ENCODE measurements at regions not wholly inside any gene's neighbourhood (a gene's known extent, or its start where the extent isn't known, plus 50 kb on each side); places are given as distances from the start of the nearest gene placed in this dataset.
"Not testable (repeated sequence)": the region's sequence is repeated elsewhere in the genome, so short reads cannot be mapped to it uniquely, and the experiment has no call there.

GRCh38 chr7:42650701-42651100 lies 261.2 kb downstream of the C7orf25 start:
- H3K4me1 Mint-ChIP-seq, result no peaks in the 10 kb centered on the region
- H3K4me3 Mint-ChIP-seq, result no peak overlapping the region
- peaks cover 7% of the 10 kb centered on the region for H3K27me3 Mint-ChIP-seq
- H3K27ac Mint-ChIP-seq, result no peak overlapping the region
- DNase-seq, result no peak
- no peaks in the 10 kb centered on the region for H3K36me3 Mint-ChIP-seq
- peaks cover 8% of the 10 kb centered on the region for H3K9me3 Mint-ChIP-seq

GRCh38 chr7:42650171-42650570 lies 261.7 kb downstream of the C7orf25 start:
- H3K36me3 Mint-ChIP-seq, result no peaks in the 10 kb centered on the region
- H3K27me3 Mint-ChIP-seq, result peaks cover 7% of the 10 kb centered on the region
- H3K4me1 Mint-ChIP-seq, result no peaks in the 10 kb centered on the region
- DNase-seq, result no peak
- H3K4me3 Mint-ChIP-seq, result no peak overlapping the region
- H3K27ac Mint-ChIP-seq, result no peak overlapping the region
- peaks cover 7% of the 10 kb centered on the region for H3K9me3 Mint-ChIP-seq

- Mint-ChIP-seq H3K9me3 (no peaks in the 10 kb centered on the region), H3K36me3 (no peaks in the 10 kb centered on the region), H3K4me1 (no peaks in the 10 kb centered on the region), H3K4me3 (no peak overlapping the region), H3K27ac (no peak overlapping the region), H3K27me3 (peaks cover 5% of the 10 kb centered on the region)
- no peak for DNase-seq
Measured at GRCh38 chr7:42645906-42646305, 266.0 kb downstream of the C7orf25 start.

- Mint-ChIP-seq H3K36me3 (no peaks in the 10 kb centered on the region), H3K27me3 (peaks cover 8% of the 10 kb centered on the region), H3K9me3 (no peaks in the 10 kb centered on the region), H3K4me3 (no peak overlapping the region), H3K4me1 (no peaks in the 10 kb centered on the region), H3K27ac (no peak overlapping the region)
- no peak for DNase-seq
Measured at GRCh38 chr7:42642699-42643098, 269.2 kb downstream of the C7orf25 start.

- Mint-ChIP-seq H3K27me3 (peaks cover 4% of the 10 kb centered on the region), H3K9me3 (no peaks in the 10 kb centered on the region), H3K4me3 (no peak overlapping the region), H3K27ac (no peak overlapping the region), H3K4me1 (no peaks in the 10 kb centered on the region), H3K36me3 (no peaks in the 10 kb centered on the region)
- no peak for DNase-seq
Measured at GRCh38 chr7:42639930-42640329, 271.9 kb downstream of the C7orf25 start.

GRCh38 chr7:42636380-42636779 lies 275.5 kb downstream of the C7orf25 start:
- H3K36me3 Mint-ChIP-seq, H3K4me1 Mint-ChIP-seq, H3K4me3 Mint-ChIP-seq, H3K27me3 Mint-ChIP-seq, H3K9me3 Mint-ChIP-seq, H3K27ac Mint-ChIP-seq, DNase-seq: not testable (repeated sequence)

- Mint-ChIP-seq H3K9me3 (no peaks in the 10 kb centered on the region), H3K27ac (no peak overlapping the region), H3K36me3 (no peaks in the 10 kb centered on the region), H3K4me3 (no peak overlapping the region), H3K4me1 (no peaks in the 10 kb centered on the region), H3K27me3 (no peaks in the 10 kb centered on the region)
- DNase-seq, result no peak
Measured at GRCh38 chr7:42628054-42628453, 283.8 kb downstream of the C7orf25 start.

GRCh38 chr7:42627626-42628025 lies 284.2 kb downstream of the C7orf25 start:
- DNase-seq, result no peak
- Mint-ChIP-seq H3K36me3 (no peaks in the 10 kb centered on the region), H3K4me3 (no peak overlapping the region), H3K27ac (no peak overlapping the region), H3K9me3 (no peaks in the 10 kb centered on the region), H3K27me3 (no peaks in the 10 kb centered on the region), H3K4me1 (no peaks in the 10 kb centered on the region)

- Mint-ChIP-seq H3K27ac (no peak overlapping the region), H3K9me3 (no peaks in the 10 kb centered on the region), H3K27me3 (no peaks in the 10 kb centered on the region), H3K4me1 (no peaks in the 10 kb centered on the region), H3K4me3 (no peak overlapping the region), H3K36me3 (no peaks in the 10 kb centered on the region)
- DNase-seq, result no peak
Measured at GRCh38 chr7:42627101-42627500, 284.8 kb downstream of the C7orf25 start.

- DNase-seq, result no peak
- H3K27ac Mint-ChIP-seq, result no peak overlapping the region
- H3K4me3 Mint-ChIP-seq, result no peak overlapping the region
- no peaks in the 10 kb centered on the region for H3K9me3 Mint-ChIP-seq
- no peaks in the 10 kb centered on the region for H3K4me1 Mint-ChIP-seq
- H3K36me3 Mint-ChIP-seq, result no peaks in the 10 kb centered on the region
- no peaks in the 10 kb centered on the region for H3K27me3 Mint-ChIP-seq
Measured at GRCh38 chr7:42625421-42625820, 286.4 kb downstream of the C7orf25 start.

- Mint-ChIP-seq H3K4me1 (no peaks in the 10 kb centered on the region), H3K27me3 (no peaks in the 10 kb centered on the region), H3K4me3 (no peak overlapping the region), H3K36me3 (no peaks in the 10 kb centered on the region), H3K9me3 (no peaks in the 10 kb centered on the region), H3K27ac (no peak overlapping the region)
- DNase-seq, result no peak
Measured at GRCh38 chr7:42624471-42624870, 287.4 kb downstream of the C7orf25 start.

- Mint-ChIP-seq H3K4me3 (no peak overlapping the region), H3K4me1 (no peaks in the 10 kb centered on the region), H3K9me3 (no peaks in the 10 kb centered on the region), H3K36me3 (no peaks in the 10 kb centered on the region), H3K27ac (no peak overlapping the region), H3K27me3 (peaks cover under 1% of the 10 kb centered on the region)
- DNase-seq, result no peak
Measured at GRCh38 chr7:42621543-42622219, 290.2 kb downstream of the C7orf25 start.

GRCh38 chr7:42618651-42619360 lies 293.1 kb downstream of the C7orf25 start:
- H3K27ac Mint-ChIP-seq, result no peak overlapping the region
- H3K36me3 Mint-ChIP-seq, result no peaks in the 10 kb centered on the region
- no peaks in the 10 kb centered on the region for H3K4me1 Mint-ChIP-seq
- DNase-seq, result no peak
- H3K9me3 Mint-ChIP-seq, result no peaks in the 10 kb centered on the region
- no peak overlapping the region for H3K4me3 Mint-ChIP-seq
- H3K27me3 Mint-ChIP-seq, result peaks cover 5% of the 10 kb centered on the region

GRCh38 chr7:42617806-42618457 lies 293.9 kb downstream of the C7orf25 start:
- H3K4me3 Mint-ChIP-seq, result no peak overlapping the region
- no peaks in the 10 kb centered on the region for H3K9me3 Mint-ChIP-seq
- DNase-seq, result no peak
- H3K36me3 Mint-ChIP-seq, result no peaks in the 10 kb centered on the region
- peaks cover 5% of the 10 kb centered on the region for H3K27me3 Mint-ChIP-seq
- no peaks in the 10 kb centered on the region for H3K4me1 Mint-ChIP-seq
- H3K27ac Mint-ChIP-seq, result no peak overlapping the region

GRCh38 chr7:42617071-42617765 lies 294.7 kb downstream of the C7orf25 start:
- H3K4me1 Mint-ChIP-seq, result no peaks in the 10 kb centered on the region
- H3K27me3 Mint-ChIP-seq, result peaks cover 5% of the 10 kb centered on the region
- H3K36me3 Mint-ChIP-seq, result no peaks in the 10 kb centered on the region
- no peaks in the 10 kb centered on the region for H3K9me3 Mint-ChIP-seq
- H3K27ac Mint-ChIP-seq, result no peak overlapping the region
- DNase-seq, result no peak
- H3K4me3 Mint-ChIP-seq, result no peak overlapping the region
